GM18508 (cell line): ENCODE measurements at regions not wholly inside any gene's neighbourhood (a gene's known extent, or its start where the extent isn't known, plus 50 kb on each side); places are given as distances from the start of the nearest gene placed in this dataset.

Source experiments
- ATAC-seq: cut with Tn5 transposase; IDR thresholded peaks from one replicate; pipeline ENCODE4 v1.9.1; 2021; ENCODE audit warnings: moderate number of reproducible peaks; ENCODE audit not compliant: insufficient read depth, unreplicated experiment

GRCh38 chr5:39519079-39519478 is 94.3 kb upstream of the DAB2 start:
- ATAC-seq = no peak

DNA sequence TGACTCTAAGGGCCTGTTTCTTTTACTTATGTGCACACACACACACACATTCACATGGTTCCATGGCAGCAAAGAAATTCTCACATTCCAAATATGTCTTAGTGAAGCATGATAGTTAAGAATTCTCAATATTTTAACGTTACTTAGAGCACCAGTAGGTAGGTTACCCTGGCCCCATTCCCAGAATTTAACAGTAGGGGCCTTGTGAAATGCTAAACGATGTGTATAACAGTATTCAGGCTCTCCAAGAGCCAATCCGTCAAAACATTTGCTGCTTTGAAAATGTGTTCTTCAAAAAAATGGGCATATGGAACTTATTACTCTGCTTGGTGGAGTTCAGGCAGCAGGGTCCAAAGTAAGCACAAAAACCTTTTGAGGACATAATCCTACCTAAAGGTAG is 93.7 kb upstream of the DAB2 start:
- ATAC-seq = no peak

DNA sequence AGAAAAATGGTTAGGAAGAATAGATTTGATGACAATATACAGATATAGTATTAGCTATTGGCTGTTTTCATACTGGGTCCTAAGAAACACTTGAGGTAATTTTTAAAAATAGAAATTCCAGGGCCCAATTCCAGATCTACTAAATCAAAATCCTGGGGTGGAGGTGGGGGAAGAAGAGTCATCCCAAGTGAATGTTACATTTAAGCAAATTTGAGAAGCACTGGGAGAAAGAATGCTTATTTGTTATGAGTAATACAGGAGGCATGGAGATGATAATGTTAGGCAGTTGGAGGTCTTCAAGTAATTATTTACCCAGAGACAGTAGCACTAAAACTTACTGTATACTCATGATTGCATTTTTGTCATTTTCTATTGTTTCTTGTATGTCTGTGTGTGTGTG is 93.0 kb upstream of the DAB2 start:
- ATAC-seq = no peak

DNA sequence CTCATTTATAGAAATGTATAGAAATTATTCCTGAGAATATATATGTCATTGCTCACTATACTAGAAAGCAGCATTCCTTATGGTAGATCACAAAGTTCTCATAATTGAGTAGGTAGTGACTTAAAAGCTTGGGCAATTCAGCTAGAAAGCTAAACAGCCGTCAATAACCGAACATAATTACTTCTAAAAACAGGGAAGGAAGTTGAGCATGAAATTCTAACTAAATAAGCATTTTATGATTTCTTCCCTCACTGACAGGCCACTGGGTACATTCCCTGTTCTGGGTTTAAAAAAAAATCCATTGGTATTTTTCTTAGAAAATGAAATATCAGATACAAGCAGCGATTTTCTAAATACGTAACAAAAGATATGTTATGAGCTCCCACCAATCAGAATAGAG is 91.1 kb upstream of the DAB2 start:
- no peak for ATAC-seq

- no peak for ATAC-seq
Observed at GRCh38 chr5:39513236-39513635, 88.5 kb upstream of the DAB2 start.

DNA sequence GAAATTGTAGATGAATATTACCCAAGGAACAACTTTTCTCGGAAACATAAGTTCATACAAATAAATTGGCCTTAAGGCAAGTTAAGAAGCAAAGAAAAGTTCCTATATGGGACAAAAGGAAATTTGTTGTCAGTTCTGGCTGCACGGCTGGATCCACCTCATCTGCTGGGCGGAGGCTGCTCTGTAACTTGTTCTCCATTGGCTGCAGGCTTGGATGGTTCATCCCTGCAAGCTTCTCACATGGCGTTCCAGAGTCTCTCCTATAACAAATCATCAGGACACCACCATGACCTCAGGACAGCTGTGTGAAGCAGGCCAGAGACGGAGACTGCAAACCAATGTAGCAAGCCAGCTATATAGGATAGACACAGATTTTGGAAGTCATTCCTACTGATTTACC is 81.4 kb upstream of the DAB2 start:
- ATAC-seq = no peak

DNA sequence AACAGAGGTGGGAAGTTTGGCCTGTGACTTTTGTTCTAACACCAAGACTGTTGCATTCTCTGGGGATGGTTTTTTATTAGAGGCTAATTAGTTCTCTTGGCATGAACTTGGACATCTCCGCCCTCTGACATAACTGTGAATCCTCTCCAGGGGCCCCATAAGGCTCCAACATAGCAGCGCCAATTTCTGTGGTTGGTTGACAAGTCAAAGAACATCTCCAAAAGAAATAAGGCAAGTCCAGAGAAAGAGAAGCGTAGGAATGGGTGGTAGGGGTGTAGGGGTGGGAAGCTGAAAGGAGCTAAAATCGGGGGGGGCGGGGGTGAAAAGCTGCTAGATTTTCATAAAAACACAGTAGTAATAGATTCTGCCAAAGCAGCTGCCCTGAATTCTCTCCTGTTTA is 81.0 kb upstream of the DAB2 start:
- ATAC-seq = no peak

GRCh38 chr5:39505363-39505762 is 80.6 kb upstream of the DAB2 start:
- ATAC-seq = no peak

GRCh38 chr5:39503155-39503554 is 78.4 kb upstream of the DAB2 start:
- ATAC-seq = no peak

DNA sequence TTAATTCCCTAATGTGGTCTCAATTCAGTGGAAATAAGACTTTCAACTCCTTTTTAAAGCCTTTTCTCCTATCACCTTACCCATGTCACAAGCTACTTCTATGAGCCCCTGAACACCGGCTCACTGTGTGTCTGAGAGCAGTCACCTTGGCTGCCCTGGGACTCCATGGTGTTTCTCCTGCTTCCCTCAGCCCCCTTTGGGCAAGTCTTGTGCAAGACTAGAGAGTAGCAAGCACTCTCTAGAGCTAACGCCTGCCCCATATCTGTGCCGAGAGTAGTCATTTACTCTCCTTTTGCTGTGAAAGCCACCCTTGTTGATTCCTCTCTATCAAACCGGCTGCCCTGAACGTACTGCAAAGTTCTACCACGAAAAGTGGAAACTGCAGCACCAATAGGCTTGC is 77.9 kb upstream of the DAB2 start:
- no peak for ATAC-seq

DNA sequence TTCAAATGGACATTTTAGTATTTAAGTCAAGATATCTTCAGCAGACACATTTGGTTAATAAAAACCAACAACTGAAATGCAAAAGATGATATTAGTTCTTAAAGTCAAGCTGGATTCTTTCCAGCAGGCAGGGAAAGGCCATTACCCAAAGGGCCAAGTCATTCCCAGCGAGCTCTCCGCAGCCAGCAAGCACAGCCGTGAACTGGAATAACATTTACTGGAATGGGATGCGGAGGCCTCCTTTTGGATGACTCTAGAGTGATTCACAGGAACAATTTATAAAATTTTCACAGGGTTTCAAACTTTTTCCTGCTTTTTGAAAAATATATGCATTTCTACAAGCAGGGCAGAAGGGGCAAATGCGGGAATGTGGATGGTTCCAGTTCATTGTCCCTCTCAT is 76.6 kb upstream of the DAB2 start:
- ATAC-seq = no peak

DNA sequence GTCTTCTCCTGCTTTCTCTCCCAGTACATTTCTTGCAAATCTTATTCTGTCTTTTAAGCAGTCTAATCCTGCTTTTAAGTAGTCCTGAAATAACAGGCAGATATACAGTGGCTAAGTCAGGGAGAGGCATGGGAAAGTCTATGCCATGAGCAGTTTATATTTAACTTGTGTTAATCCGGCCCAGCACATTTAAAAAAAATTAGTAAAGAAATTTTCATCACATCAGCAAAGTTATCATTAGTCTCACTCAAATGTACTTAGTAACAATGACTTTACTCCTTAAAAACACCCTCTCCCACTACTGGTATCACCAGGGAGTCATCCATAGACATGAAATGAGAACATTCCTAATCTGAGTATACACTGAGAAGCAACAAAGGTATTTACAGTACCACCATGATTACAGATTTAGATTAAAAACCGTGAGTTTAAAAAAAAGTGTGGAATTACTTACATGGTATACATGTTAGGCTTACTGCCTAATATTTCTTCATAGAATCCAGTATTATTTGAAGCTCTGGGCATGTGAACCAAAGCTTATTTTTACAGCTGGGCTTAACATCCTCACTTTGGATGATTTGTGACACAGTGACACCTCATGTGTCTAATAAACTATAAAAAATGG is 75.9 kb upstream of the DAB2 start:
- ATAC-seq = no peak

- ATAC-seq = no peak
Observed at GRCh38 chr5:39498278-39498952, 73.6 kb upstream of the DAB2 start.

DNA sequence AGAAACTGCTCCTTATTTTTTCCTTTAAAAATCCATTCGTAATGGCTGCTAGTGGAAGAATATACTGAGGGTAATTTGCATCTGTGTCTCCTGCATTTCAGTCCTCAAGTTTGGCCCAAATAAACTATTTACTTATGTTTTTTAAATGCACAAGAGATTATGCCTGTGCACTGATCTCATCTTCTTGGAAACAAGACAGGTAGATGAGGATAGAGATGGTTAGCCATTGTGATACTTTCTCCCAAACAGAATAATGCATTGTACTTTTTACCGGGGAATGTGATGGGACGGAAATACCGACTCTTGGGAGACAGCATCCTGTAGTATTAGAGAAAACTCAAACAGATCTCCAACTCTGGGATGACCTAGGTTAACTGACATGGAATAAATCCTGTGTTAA is 72.5 kb upstream of the DAB2 start:
- ATAC-seq = no peak

- no peak for ATAC-seq
Observed at GRCh38 chr5:39495227-39495626, 70.4 kb upstream of the DAB2 start.

- ATAC-seq = no peak
Observed at GRCh38 chr5:39494534-39494933, 69.8 kb upstream of the DAB2 start.

DNA sequence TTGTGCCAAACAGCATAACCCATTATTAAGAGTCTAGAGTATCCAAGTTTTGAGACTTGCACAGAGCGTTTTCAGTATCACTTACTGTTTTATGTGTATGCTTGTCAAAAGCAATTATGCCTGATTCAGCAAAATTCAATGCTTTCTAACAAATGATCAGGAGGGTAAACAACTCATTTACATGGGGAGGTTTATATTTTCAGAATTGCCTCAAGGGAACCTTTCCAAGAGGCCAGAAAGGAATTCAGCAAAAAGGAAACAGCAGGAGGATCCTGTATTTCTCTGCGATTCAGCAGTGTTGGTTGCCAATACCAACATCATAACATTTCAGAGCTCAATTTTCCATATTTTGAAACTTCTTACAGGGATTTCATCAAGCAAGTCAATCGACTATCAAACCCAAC is 69.3 kb upstream of the DAB2 start:
- ATAC-seq = no peak

DNA sequence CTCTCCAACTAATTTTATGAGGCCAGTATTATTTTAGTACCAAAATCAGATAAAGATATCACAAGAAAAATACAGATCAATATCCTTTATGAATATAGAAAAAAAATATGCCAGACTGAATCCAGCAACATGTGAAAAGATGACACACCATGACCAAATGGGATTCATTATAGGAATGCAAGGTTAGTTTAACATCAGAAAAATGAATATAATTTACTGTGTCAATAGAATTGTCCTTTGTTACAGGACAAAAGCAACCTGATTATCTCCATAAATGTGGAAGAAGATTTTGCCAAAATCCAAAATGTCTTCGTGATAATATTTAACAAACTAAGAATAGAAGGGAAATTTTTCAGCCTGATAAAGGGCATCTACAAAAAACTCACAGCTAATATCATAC is 66.4 kb upstream of the DAB2 start:
- ATAC-seq = no peak

GRCh38 chr5:39489263-39489662 is 64.5 kb upstream of the DAB2 start:
- ATAC-seq = no peak

GRCh38 chr5:39486790-39487189 is 62.0 kb upstream of the DAB2 start:
- ATAC-seq = no peak

DNA sequence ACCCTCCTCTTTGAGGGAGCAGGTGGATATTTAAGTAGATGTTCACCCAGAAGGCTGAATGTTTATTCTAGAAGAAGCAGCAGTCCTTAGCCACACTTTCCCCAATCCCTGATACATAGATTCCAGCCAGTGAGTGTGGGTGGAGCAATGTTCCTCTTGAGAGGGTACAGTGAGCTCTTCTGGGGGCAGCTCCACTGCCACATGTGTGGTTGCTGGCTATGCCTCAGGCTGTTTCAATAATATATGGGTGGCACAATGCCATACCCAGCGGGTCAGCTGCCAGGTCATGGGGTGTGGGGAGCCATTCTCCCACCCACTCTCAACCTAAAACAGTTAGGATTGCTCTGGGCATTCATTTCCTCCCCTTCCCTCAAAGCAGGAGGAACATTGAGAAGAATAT is 61.6 kb upstream of the DAB2 start:
- no peak for ATAC-seq

- no peak for ATAC-seq
Observed at GRCh38 chr5:39485079-39485478, 60.3 kb upstream of the DAB2 start.
